ENCODE measurements at regions not wholly inside any gene's neighbourhood (a gene's known extent, or its start where the extent isn't known, plus 50 kb on each side); places are given as distances from the start of the nearest gene placed in this dataset.

GRCh38 chr5:74352256-74352655 lies 288.3 kb downstream of the ENC1 start (continued):
- no peak for TF ChIP-seq CHD7 (IDR thresholded peaks at IDR 0.05; ENCODE audit: insufficient replicate concordance, low read length)
- TF ChIP-seq ASH2L (IDR thresholded peaks at IDR 0.05; ENCODE audit: low read length), result no peak
- TF ChIP-seq PHF8 (conservative IDR thresholded peaks at IDR 0.05; ENCODE audit: low read depth, low read length), result no peak
- TF ChIP-seq CREB1 (IDR thresholded peaks at IDR 0.05), result no peak
- TF ChIP-seq CEBPB (IDR thresholded peaks at IDR 0.05; ENCODE audit: low read depth, low read length), result no peak
- TF ChIP-seq POLR2A (IDR thresholded peaks at IDR 0.05; ENCODE audit: control extremely low read depth in 1 of 2, low read depth in 2 of 2, low read length in 2 of 2), result no peak
- no peak for TF ChIP-seq POU5F1 (IDR thresholded peaks at IDR 0.05; ENCODE audit: low read depth, low read length)
- TF ChIP-seq KDM1A (IDR thresholded peaks at IDR 0.05; ENCODE audit: borderline replicate concordance, low read length), result no peak
- TF ChIP-seq TEAD4 (IDR thresholded peaks at IDR 0.05; ENCODE audit: low read depth, low read length), result no peak
- TF ChIP-seq SAP30 (IDR thresholded peaks at IDR 0.05; ENCODE audit: insufficient read depth, insufficient replicate concordance, low read length), result no peak
